T-helper 1 cell treated with Interleukin-12 subunit alpha and Interleukin-12 subunit beta and Interleukin-4 antibody, amounts not matched to agents 30 ng/mL and 1 ng/mL, for 36 hours (primary cell): ENCODE measurements at regions not wholly inside any gene's neighbourhood (a gene's known extent, or its start where the extent isn't known, plus 50 kb on each side); places are given as distances from the start of the nearest gene placed in this dataset.

Experiments used
- intact Hi-C: fragments of 100-400 bp; cut with micrococcal nuclease; formaldehyde crosslinking; loops from one replicate; pipeline ENCODE4 v1.15.1; 2024

- intact Hi-C loops = no loop called here
Measured at GRCh38 chr4:123788577-123788976, 392.0 kb downstream of the SPRY1 start.

- intact Hi-C loops = no loop called here
Measured at GRCh38 chr4:123790681-123791080, 394.1 kb downstream of the SPRY1 start.

GRCh38 chr4:123802082-123802645, 405.6 kb downstream of the SPRY1 start:
- intact Hi-C loops = no loop called here

- intact Hi-C loops = no loop called here
Measured at GRCh38 chr4:123802933-123803332, 406.3 kb downstream of the SPRY1 start.

GRCh38 chr4:123804196-123804721, 407.7 kb downstream of the SPRY1 start:
- intact Hi-C loops = no loop called here

- intact Hi-C loops = no loop called here
Measured at GRCh38 chr4:123806056-123806455, 409.5 kb downstream of the SPRY1 start.

GRCh38 chr4:123807187-123807586, 410.6 kb downstream of the SPRY1 start:
- intact Hi-C loops = no loop called here

GRCh38 chr4:123807866-123808265, 411.3 kb downstream of the SPRY1 start:
- intact Hi-C loops = no loop called here

- intact Hi-C loops = no loop called here
Measured at GRCh38 chr4:123809864-123810263, 413.3 kb downstream of the SPRY1 start.

GRCh38 chr4:123812066-123812390, 415.4 kb downstream of the SPRY1 start:
- intact Hi-C loops = no loop called here

GRCh38 chr4:123813901-123814300, 417.3 kb downstream of the SPRY1 start:
- intact Hi-C loops = no loop called here

- intact Hi-C loops = no loop called here
Measured at GRCh38 chr4:123816462-123816861, 419.9 kb downstream of the SPRY1 start.

GRCh38 chr4:123817025-123817688, 420.6 kb downstream of the SPRY1 start:
- intact Hi-C loops = no loop called here

GRCh38 chr4:123819362-123820035, 422.9 kb downstream of the SPRY1 start:
- intact Hi-C loops = no loop called here

GRCh38 chr4:123821861-123822260, 425.3 kb downstream of the SPRY1 start:
- intact Hi-C loops = no loop called here

- intact Hi-C loops = no loop called here
Measured at GRCh38 chr4:123822353-123822752, 425.8 kb downstream of the SPRY1 start.

GRCh38 chr4:123823244-123823643, 426.6 kb downstream of the SPRY1 start:
- intact Hi-C loops = no loop called here

GRCh38 chr4:123824524-123824923, 427.9 kb downstream of the SPRY1 start:
- intact Hi-C loops = no loop called here

- intact Hi-C loops = no loop called here
Measured at GRCh38 chr4:123825596-123826291, 429.1 kb downstream of the SPRY1 start.

GRCh38 chr4:123826896-123827295, 430.3 kb downstream of the SPRY1 start:
- intact Hi-C loops = no loop called here

GRCh38 chr4:123827511-123827910, 430.9 kb downstream of the SPRY1 start:
- intact Hi-C loops = no loop called here

GRCh38 chr4:123830930-123831329, 434.3 kb downstream of the SPRY1 start:
- intact Hi-C loops = no loop called here
